ENCODE measurements at regions not wholly inside any gene's neighbourhood (a gene's known extent, or its start where the extent isn't known, plus 50 kb on each side); places are given as distances from the start of the nearest gene placed in this dataset.
"Not testable (repeated sequence)": the region's sequence is repeated elsewhere in the genome, so short reads cannot be mapped to it uniquely, and the experiment has no call there.

DNA sequence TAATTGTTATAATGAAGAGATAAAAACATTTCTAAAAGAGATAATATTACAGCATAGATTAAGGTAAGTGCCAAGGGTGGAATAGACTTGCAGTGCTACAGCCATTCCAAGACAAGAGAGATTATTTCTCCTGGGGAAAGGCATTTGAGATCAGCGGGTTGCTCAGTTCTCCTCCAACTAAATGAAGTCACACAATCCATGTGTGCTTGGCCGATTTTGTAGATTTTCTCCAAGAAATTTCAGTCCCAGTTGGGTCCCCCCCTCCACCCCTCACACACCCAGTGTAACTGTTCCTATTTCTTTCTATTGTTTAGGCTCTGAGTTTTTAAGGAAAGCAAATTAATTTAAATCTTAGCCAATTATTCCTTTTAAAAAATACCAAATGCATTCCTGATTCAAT, 315.1 kb downstream of the GOLGA6L6 start:
- H3K27ac ChIP-seq (ENCODE audit: low read depth, low read length); H3K27me3 ChIP-seq (ENCODE audit: control insufficient read depth, insufficient read depth, low read length); H3K4me3 ChIP-seq (ENCODE audit: low read depth, low read length); POLR2A ChIA-PET; DNase-seq (ENCODE audit: low read depth, low spot score); CTCF ChIA-PET: not testable (repeated sequence)
- peaks cover 21% of the 10 kb centered on the region for H3K9me3 ChIP-seq (ENCODE audit: control insufficient read depth, insufficient read depth, low read length)

DNA sequence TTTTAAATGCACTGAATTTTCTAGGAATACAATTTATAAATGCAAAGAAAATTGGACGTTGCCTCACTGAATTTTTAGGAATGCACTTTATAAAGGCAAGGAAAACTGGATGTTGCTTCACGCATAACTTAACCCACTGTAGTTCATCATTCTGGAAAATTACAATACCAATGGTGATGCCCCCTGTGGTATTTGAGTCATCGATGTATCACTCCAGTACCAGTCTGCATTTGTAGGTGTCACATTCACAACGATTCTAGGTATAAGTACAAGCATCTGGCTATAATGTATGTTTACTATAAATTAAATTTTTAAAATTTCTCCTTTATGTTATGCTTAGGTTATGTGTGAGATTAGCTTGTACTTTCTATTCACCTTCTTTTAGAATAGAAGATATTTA, 320.5 kb downstream of the GOLGA6L6 start:
- DNase-seq (ENCODE audit: low read depth, low spot score); H3K27me3 ChIP-seq (ENCODE audit: control insufficient read depth, insufficient read depth, low read length); H3K4me3 ChIP-seq (ENCODE audit: low read depth, low read length); POLR2A ChIA-PET; H3K27ac ChIP-seq (ENCODE audit: low read depth, low read length); CTCF ChIA-PET: not testable (repeated sequence)
- peaks cover 35% of the 10 kb centered on the region for H3K9me3 ChIP-seq (ENCODE audit: control insufficient read depth, insufficient read depth, low read length)

DNA sequence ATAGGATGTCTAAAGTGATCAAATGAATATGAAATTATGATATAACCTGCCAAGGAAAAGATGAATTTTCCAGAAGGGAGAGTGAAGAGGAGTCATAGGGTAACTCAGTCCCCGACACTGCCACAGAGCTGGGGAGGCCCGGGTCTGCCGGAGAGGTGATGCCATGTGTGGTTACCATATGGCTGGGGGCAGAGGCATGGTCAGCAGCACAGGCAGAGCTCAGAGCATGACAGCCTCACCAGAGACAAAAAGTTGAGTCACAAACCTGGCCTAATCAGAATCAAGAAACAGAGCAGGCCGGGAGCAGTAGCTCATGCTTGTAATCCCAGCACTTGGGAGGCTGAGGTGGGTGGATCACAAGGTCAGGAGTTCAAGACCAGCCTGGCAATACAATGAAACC, 322.4 kb downstream of the GOLGA6L6 start:
- CTCF ChIA-PET; H3K4me3 ChIP-seq (ENCODE audit: low read depth, low read length); DNase-seq (ENCODE audit: low read depth, low spot score); H3K27me3 ChIP-seq (ENCODE audit: control insufficient read depth, insufficient read depth, low read length); POLR2A ChIA-PET; H3K27ac ChIP-seq (ENCODE audit: low read depth, low read length): not testable (repeated sequence)
- H3K9me3 ChIP-seq (ENCODE audit: control insufficient read depth, insufficient read depth, low read length), result peaks cover 38% of the 10 kb centered on the region

DNA sequence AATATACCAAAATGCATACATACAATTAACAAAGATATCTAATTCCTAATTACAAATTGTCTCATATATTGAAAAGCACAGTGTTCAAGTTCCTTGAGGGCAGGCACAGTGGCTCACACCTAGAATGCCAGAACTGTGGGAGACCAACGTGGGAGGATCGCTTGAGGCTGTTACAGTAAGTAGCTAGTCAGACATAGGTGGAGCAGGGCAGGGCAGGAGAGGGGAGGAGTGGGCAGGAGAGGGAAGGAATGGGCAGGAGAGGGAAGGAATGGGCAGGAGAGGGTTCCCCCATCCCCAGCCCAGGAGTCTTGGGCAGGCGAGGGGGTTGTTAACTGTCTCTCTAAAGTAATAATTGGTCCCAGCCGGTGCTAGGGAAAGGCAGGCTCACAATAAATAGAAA, 325.9 kb downstream of the GOLGA6L6 start:
- H3K27me3 ChIP-seq (ENCODE audit: control insufficient read depth, insufficient read depth, low read length); CTCF ChIA-PET; H3K4me3 ChIP-seq (ENCODE audit: low read depth, low read length); POLR2A ChIA-PET; DNase-seq (ENCODE audit: low read depth, low spot score); H3K27ac ChIP-seq (ENCODE audit: low read depth, low read length): not testable (repeated sequence)
- peaks cover 36% of the 10 kb centered on the region for H3K9me3 ChIP-seq (ENCODE audit: control insufficient read depth, insufficient read depth, low read length)

GRCh38 chr15:20214101-20214500, 327.5 kb downstream of the GOLGA6L6 start:
- DNase-seq (ENCODE audit: low read depth, low spot score); CTCF ChIA-PET; H3K27ac ChIP-seq (ENCODE audit: low read depth, low read length): not testable (repeated sequence)

GRCh38 chr15:20211508-20211907, 330.1 kb downstream of the GOLGA6L6 start:
- POLR2A ChIA-PET; H3K27me3 ChIP-seq (ENCODE audit: control insufficient read depth, insufficient read depth, low read length); H3K27ac ChIP-seq (ENCODE audit: low read depth, low read length); H3K4me3 ChIP-seq (ENCODE audit: low read depth, low read length); DNase-seq (ENCODE audit: low read depth, low spot score); CTCF ChIA-PET: not testable (repeated sequence)
- peaks cover 16% of the 10 kb centered on the region for H3K9me3 ChIP-seq (ENCODE audit: control insufficient read depth, insufficient read depth, low read length)

More at GRCh38 chr15:20214101-20214500, 327.5 kb downstream of the GOLGA6L6 start:
- peaks cover 23% of the 10 kb centered on the region for H3K9me3 ChIP-seq (ENCODE audit: control insufficient read depth, insufficient read depth, low read length)
- H3K4me3 ChIP-seq (ENCODE audit: low read depth, low read length); POLR2A ChIA-PET; H3K27me3 ChIP-seq (ENCODE audit: control insufficient read depth, insufficient read depth, low read length): not testable (repeated sequence)

- POLR2A ChIA-PET, CTCF ChIA-PET: not testable (repeated sequence)
Measured at GRCh38 chr15:20209973-20210372, 331.6 kb downstream of the GOLGA6L6 start.

GRCh38 chr15:20207607-20208006, 334.0 kb downstream of the GOLGA6L6 start:
- H3K4me3 ChIP-seq (ENCODE audit: low read depth, low read length); POLR2A ChIA-PET; DNase-seq (ENCODE audit: low read depth, low spot score); H3K27ac ChIP-seq (ENCODE audit: low read depth, low read length); CTCF ChIA-PET; H3K27me3 ChIP-seq (ENCODE audit: control insufficient read depth, insufficient read depth, low read length): not testable (repeated sequence)
- peaks cover 21% of the 10 kb centered on the region for H3K9me3 ChIP-seq (ENCODE audit: control insufficient read depth, insufficient read depth, low read length)

More at GRCh38 chr15:20209973-20210372, 331.6 kb downstream of the GOLGA6L6 start:
- H3K9me3 ChIP-seq (ENCODE audit: control insufficient read depth, insufficient read depth, low read length), result peaks cover 11% of the 10 kb centered on the region
- DNase-seq (ENCODE audit: low read depth, low spot score); H3K27ac ChIP-seq (ENCODE audit: low read depth, low read length); H3K4me3 ChIP-seq (ENCODE audit: low read depth, low read length); H3K27me3 ChIP-seq (ENCODE audit: control insufficient read depth, insufficient read depth, low read length): not testable (repeated sequence)

GRCh38 chr15:20207198-20207597, 334.4 kb downstream of the GOLGA6L6 start:
- H3K27ac ChIP-seq (ENCODE audit: low read depth, low read length); DNase-seq (ENCODE audit: low read depth, low spot score); H3K4me3 ChIP-seq (ENCODE audit: low read depth, low read length); H3K27me3 ChIP-seq (ENCODE audit: control insufficient read depth, insufficient read depth, low read length); POLR2A ChIA-PET; CTCF ChIA-PET: not testable (repeated sequence)
- peaks cover 21% of the 10 kb centered on the region for H3K9me3 ChIP-seq (ENCODE audit: control insufficient read depth, insufficient read depth, low read length)

GRCh38 chr15:20204177-20204866, 337.3 kb downstream of the GOLGA6L6 start:
- H3K27me3 ChIP-seq (ENCODE audit: control insufficient read depth, insufficient read depth, low read length); H3K4me3 ChIP-seq (ENCODE audit: low read depth, low read length); POLR2A ChIA-PET; CTCF ChIA-PET; H3K27ac ChIP-seq (ENCODE audit: low read depth, low read length); DNase-seq (ENCODE audit: low read depth, low spot score): not testable (repeated sequence)
- H3K9me3 ChIP-seq (ENCODE audit: control insufficient read depth, insufficient read depth, low read length), result peaks cover 19% of the 10 kb centered on the region

DNA sequence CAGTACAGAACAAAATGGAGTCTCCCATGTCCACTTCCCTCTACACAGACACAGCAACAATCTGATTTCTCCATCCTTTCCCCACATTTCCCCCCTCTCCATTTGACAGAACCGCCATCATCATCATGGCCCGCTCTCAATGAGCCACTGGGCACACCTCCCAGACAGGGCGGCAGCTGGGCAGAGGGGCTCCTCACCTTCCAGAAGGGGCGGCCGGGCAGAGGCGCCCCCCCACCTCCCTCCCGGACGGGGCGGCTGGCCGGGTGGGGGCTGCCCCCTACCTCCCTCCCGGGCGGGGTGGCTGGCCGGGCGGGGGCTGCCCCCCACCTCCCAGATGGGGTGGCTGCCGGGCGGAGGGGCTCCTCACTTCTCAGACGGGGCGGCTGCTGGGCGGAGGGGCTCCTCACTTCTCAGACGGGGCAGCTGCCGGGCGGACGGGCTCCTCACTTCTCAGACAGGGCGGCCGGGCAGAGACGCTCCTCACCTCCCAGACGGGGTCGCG, 337.9 kb downstream of the GOLGA6L6 start:
- H3K9me3 ChIP-seq (ENCODE audit: control insufficient read depth, insufficient read depth, low read length), result peaks cover 19% of the 10 kb centered on the region
- H3K27ac ChIP-seq (ENCODE audit: low read depth, low read length); H3K27me3 ChIP-seq (ENCODE audit: control insufficient read depth, insufficient read depth, low read length); H3K4me3 ChIP-seq (ENCODE audit: low read depth, low read length); POLR2A ChIA-PET; CTCF ChIA-PET; DNase-seq (ENCODE audit: low read depth, low spot score): not testable (repeated sequence)

Data from AG04450 (cell line).